Endothelial cell of umbilical vein (primary cell): ENCODE measurements at regions not wholly inside any gene's neighbourhood (a gene's known extent, or its start where the extent isn't known, plus 50 kb on each side); places are given as distances from the start of the nearest gene placed in this dataset.

Experiments
- BruUV-seq: library from RNA; stranded (reverse); fragments of 400-500 nt; replicated peaks from 2 replicates; lab custom pipeline; 2021; lab: Mats Ljungman, UMichigan
- CTCF ChIA-PET: fragments of 300-600, 350-600 bp; sonication (Branson Sonifier 250); formaldehyde crosslinking; loops from one replicate; lab custom pipeline; 2021; ENCODE audit warnings: antibody characterized with exemption, inconsistent platforms; lab: Charles Lee
- POLR2A ChIA-PET: fragments of 300-600, 350-600 bp; sonication (Branson Sonifier 250); formaldehyde crosslinking; loops from one replicate; lab custom pipeline; 2021; ENCODE audit warnings: antibody characterized with exemption, inconsistent platforms; lab: Charles Lee
- DNase-seq: peaks from one replicate; pipeline ENCODE4 v3.0.0-alpha.2; 2011; ENCODE audit warnings: low read depth, low spot score
- FAIRE-seq: peaks from 2 replicates; lab custom pipeline; 2011; peaks lifted over from hg19 to GRCh38; lab: Jason Lieb, UNC
- H2AFZ ChIP-seq: 2 replicates; pipeline ENCODE4 v1.6.0; 2012; ENCODE audit warnings: low read depth, low read length, control low read depth, inconsistent platforms
- H3K27ac ChIP-seq: 2 replicates; pipeline ENCODE4 v1.5.1; 2011; ENCODE audit warnings: low read depth, mild to moderate bottlenecking, control low read depth, low read length, moderate library complexity; ENCODE audit not compliant: insufficient read depth
- H3K27me3 ChIP-seq, 2 experiments: 2 replicates each; pipeline versions ENCODE4 v1.6.0 to v1.6.1; 2011; ENCODE audit warnings: low read length in 2 of 2, mixed read lengths in 1 of 2; ENCODE audit not compliant: control insufficient read depth in 2 of 2, insufficient read depth in 2 of 2
- H3K36me3 ChIP-seq, 2 experiments: 2 replicates in 1 of 2; 3 replicates in 1 of 2; pipeline ENCODE4 v1.5.1; 2011; ENCODE audit warnings: low read length in 2 of 2, mild to moderate bottlenecking in 1 of 2, moderate library complexity in 1 of 2; ENCODE audit not compliant: control insufficient read depth in 2 of 2, insufficient read depth in 2 of 2; ENCODE audit errors: extremely low read depth in 1 of 2
- H3K4me1 ChIP-seq: 3 replicates; pipeline ENCODE4 v1.5.1; 2011; ENCODE audit warnings: mild to moderate bottlenecking, low read length; ENCODE audit not compliant: control insufficient read depth, insufficient read depth; ENCODE audit errors: extremely low read depth
- H3K4me2 ChIP-seq: 2 replicates; pipeline ENCODE4 v1.6.1; 2011; ENCODE audit warnings: low read length, control low read depth, mixed read lengths; ENCODE audit not compliant: insufficient read depth
- H3K4me3 ChIP-seq, 3 experiments: fragments of 200-600 bp in 1 of 3; sonication (generic), shearing (Covaris generic) in 1 of 3; replicated peaks in 1 of 3; 2 replicates each; pipeline ENCODE4 v1.5.1; 2011 to 2016; ENCODE audit warnings: control low read depth in 3 of 3, low read length in 3 of 3, mild to moderate bottlenecking in 2 of 3, inconsistent platforms in 1 of 3, low read depth in 1 of 3, moderate library complexity in 1 of 3; ENCODE audit not compliant: insufficient read depth in 1 of 3
- H3K79me2 ChIP-seq: 2 replicates; pipeline ENCODE4 v1.6.0; 2012; ENCODE audit warnings: low read length, inconsistent platforms; ENCODE audit not compliant: control insufficient read depth, insufficient read depth
- H3K9ac ChIP-seq: replicated peaks from 2 replicates; pipeline ENCODE3; 2011; ENCODE audit warnings: low read length, control low read depth; ENCODE audit not compliant: insufficient read depth; ENCODE audit errors: extremely low read depth
- H3K9me1 ChIP-seq: replicated peaks from 3 replicates; pipeline ENCODE4 v1.6.0; 2011; ENCODE audit warnings: mild to moderate bottlenecking, low read length; ENCODE audit not compliant: control insufficient read depth, insufficient read depth; ENCODE audit errors: extremely low read depth
- H3K9me3 ChIP-seq: replicated peaks from 2 replicates; pipeline ENCODE4 v1.5.1; 2012; ENCODE audit warnings: low read length, inconsistent platforms; ENCODE audit not compliant: control insufficient read depth, insufficient read depth
- H4K20me1 ChIP-seq: replicated peaks from 2 replicates; pipeline ENCODE3; 2011; ENCODE audit warnings: mild to moderate bottlenecking, low read length; ENCODE audit not compliant: control insufficient read depth, insufficient read depth; ENCODE audit errors: extremely low read depth
- CTCF ChIP-seq, 2 donors: IDR thresholded peaks; 1 replicate in 1 of 2; 2 replicates in 1 of 2; pipeline ENCODE4 v1.5.1; 2011; ENCODE audit warnings: low read length in 2 of 2, mild to moderate bottlenecking in 2 of 2, moderate library complexity in 2 of 2, control low read depth in 1 of 2, inconsistent platforms in 1 of 2, low read depth in 1 of 2; ENCODE audit not compliant: insufficient read depth in 1 of 2; ENCODE audit errors: extremely low read depth in 1 of 2
- EZH2 ChIP-seq: IDR thresholded peaks from 2 replicates; pipeline ENCODE4 v1.6.1; 2012; ENCODE audit warnings: borderline replicate concordance, low read depth, mild to moderate bottlenecking, moderate library complexity, low read length, inconsistent platforms; ENCODE audit not compliant: severe bottlenecking
- FOS ChIP-seq: IDR thresholded peaks from 2 replicates; pipeline ENCODE4 v1.6.1; 2011; ENCODE audit warnings: mild to moderate bottlenecking, low read length, moderate library complexity, borderline replicate concordance; ENCODE audit not compliant: insufficient read depth
- GATA2 ChIP-seq: IDR thresholded peaks from 2 replicates; pipeline ENCODE4 v1.7.0; 2011; ENCODE audit warnings: low read depth, mild to moderate bottlenecking, moderate library complexity, mixed read lengths, low read length; ENCODE audit not compliant: insufficient read length, insufficient read depth
- JUN ChIP-seq: IDR thresholded peaks from 2 replicates; pipeline ENCODE4 v1.6.1; 2011; ENCODE audit warnings: borderline replicate concordance, low read depth; ENCODE audit not compliant: insufficient read length, insufficient read depth
- MAX ChIP-seq: IDR thresholded peaks from 2 replicates; pipeline ENCODE4 v1.6.1; 2011; ENCODE audit not compliant: insufficient read depth, insufficient read length
- MYC ChIP-seq: IDR thresholded peaks from one replicate; pipeline ENCODE4 v1.6.1; 2011; ENCODE audit warnings: mild to moderate bottlenecking, low read depth, low read length
- POLR2A ChIP-seq: IDR thresholded peaks from 2 replicates; pipeline ENCODE4 v1.6.1; 2012; ENCODE audit warnings: low read depth, mild to moderate bottlenecking, control low read depth, low read length
- POLR2AphosphoS5 ChIP-seq: IDR thresholded peaks from 2 replicates; pipeline ENCODE4 v1.6.1; 2012; ENCODE audit warnings: low read depth, mild to moderate bottlenecking, control low read depth, low read length, moderate library complexity; ENCODE audit not compliant: insufficient read depth
- dilution Hi-C: fragments of 300-500 bp; cut with MboI; formaldehyde crosslinking; loops from one replicate; pipeline ENCODE4 v1.15.0; 2019; ENCODE audit warnings: low sequenced_read_pairs; ENCODE audit not compliant: extremely low pct_ligation_motif_present
- intact Hi-C: fragments of 100-400 bp; cut with micrococcal nuclease; formaldehyde crosslinking; loops from one replicate; pipeline ENCODE4 v1.10.0; 2022

DNA sequence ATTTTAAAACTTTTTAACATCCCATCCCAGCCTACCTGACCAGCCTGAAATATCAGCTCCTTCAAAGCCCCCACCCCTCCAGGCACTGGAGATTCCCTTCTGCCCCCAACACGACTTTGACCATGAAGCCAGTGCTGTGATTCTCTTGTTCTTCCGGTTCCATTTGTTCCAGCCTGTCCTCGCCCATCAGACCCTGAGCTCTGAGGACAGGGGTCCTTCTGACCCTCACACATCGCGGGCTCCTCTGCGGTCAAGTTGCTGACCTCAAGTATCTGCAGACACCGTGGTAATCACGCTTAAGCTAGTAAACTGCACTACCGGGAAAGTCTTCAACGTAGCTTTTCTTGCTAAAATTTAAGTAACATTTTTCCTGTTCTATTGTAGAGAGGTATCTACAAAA lies 282.2 kb upstream of the SALL3 start:
- no peak for FAIRE-seq
- no peak for TF ChIP-seq GATA2
- no peak for TF ChIP-seq MYC
- TF ChIP-seq MAX: no peak
- no peak for TF ChIP-seq EZH2
- TF ChIP-seq POLR2AphosphoS5: no peak
- no peak for TF ChIP-seq FOS
- TF ChIP-seq JUN: no peak
- TF ChIP-seq POLR2A: no peak
- TF ChIP-seq CTCF (IDR thresholded peaks at IDR 0.05; ENCODE audit: extremely low read depth in 1 of 2, insufficient read depth in 1 of 2, low read depth in 1 of 2, low read length in 2 of 2): no peak
- H3K36me3 ChIP-seq: no peaks in the 10 kb centered on the region
- H3K27me3 ChIP-seq: no peaks in the 10 kb centered on the region
- H2AFZ ChIP-seq: no peak overlapping the region
- intact Hi-C loops: no loop called here
- no peak overlapping the region for H3K9ac ChIP-seq
- no peak overlapping the region for H3K4me3 ChIP-seq
- no peaks in the 10 kb centered on the region for H3K79me2 ChIP-seq
- no TSS peak for BruUV-seq
- H3K9me3 ChIP-seq: peaks cover 5% of the 10 kb centered on the region
- POLR2A ChIA-PET: no interaction called here
- H3K27ac ChIP-seq: no peak overlapping the region
- H3K9me1 ChIP-seq: no peaks in the 10 kb centered on the region
- DNase-seq: no peak
- no peak overlapping the region for H3K4me2 ChIP-seq
- dilution Hi-C loops: no loop called here
- CTCF ChIA-PET: interaction anchor here (0.7 kb wide), 1 partner anchor 11 kb away, joined by 3 read pairs; no protein-coding TSS in a partner anchor
- no peaks in the 10 kb centered on the region for H4K20me1 ChIP-seq
- no peaks in the 10 kb centered on the region for H3K4me1 ChIP-seq
